GM10266 (cell line): ENCODE measurements at regions not wholly inside any gene's neighbourhood (a gene's known extent, or its start where the extent isn't known, plus 50 kb on each side); places are given as distances from the start of the nearest gene placed in this dataset.

Experiments
- DNase-seq: peaks from one replicate; pipeline ENCODE4 v3.0.0; 2012; ENCODE audit errors: extremely low spot score
- CTCF ChIP-seq: IDR thresholded peaks from 2 replicates; pipeline ENCODE4 v1.5.1; 2012; ENCODE audit warnings: mild to moderate bottlenecking, low read depth; ENCODE audit not compliant: control insufficient read depth, insufficient read depth; ENCODE audit errors: missing control alignments

- no peak for DNase-seq
- no peak for TF ChIP-seq CTCF
Observed at GRCh38 chr2:62567669-62568068, 61.7 kb upstream of the TMEM17 start.

- no peak for DNase-seq
- TF ChIP-seq CTCF: no peak
Observed at GRCh38 chr2:62566847-62567246, 60.9 kb upstream of the TMEM17 start.

- no peak for TF ChIP-seq CTCF
Observed at GRCh38 chr2:62565309-62565908, 59.4 kb upstream of the TMEM17 start.

GRCh38 chr2:62564380-62565137, 58.6 kb upstream of the TMEM17 start:
- no peak for TF ChIP-seq CTCF
- no peak for DNase-seq

More at GRCh38 chr2:62565309-62565908, 59.4 kb upstream of the TMEM17 start:
- DNase-seq: no peak

GRCh38 chr2:62561586-62561985, 55.6 kb upstream of the TMEM17 start:
- TF ChIP-seq CTCF: no peak
- DNase-seq: no peak

- no peak for DNase-seq
Observed at GRCh38 chr2:62559582-62559981, 53.6 kb upstream of the TMEM17 start.

More at GRCh38 chr2:62559582-62559981, 53.6 kb upstream of the TMEM17 start:
- TF ChIP-seq CTCF: no peak
